ENCODE measurements at regions not wholly inside any gene's neighbourhood (a gene's known extent, or its start where the extent isn't known, plus 50 kb on each side); places are given as distances from the start of the nearest gene placed in this dataset.
"Not testable (repeated sequence)": the region's sequence is repeated elsewhere in the genome, so short reads cannot be mapped to it uniquely, and the experiment has no call there.

DNA sequence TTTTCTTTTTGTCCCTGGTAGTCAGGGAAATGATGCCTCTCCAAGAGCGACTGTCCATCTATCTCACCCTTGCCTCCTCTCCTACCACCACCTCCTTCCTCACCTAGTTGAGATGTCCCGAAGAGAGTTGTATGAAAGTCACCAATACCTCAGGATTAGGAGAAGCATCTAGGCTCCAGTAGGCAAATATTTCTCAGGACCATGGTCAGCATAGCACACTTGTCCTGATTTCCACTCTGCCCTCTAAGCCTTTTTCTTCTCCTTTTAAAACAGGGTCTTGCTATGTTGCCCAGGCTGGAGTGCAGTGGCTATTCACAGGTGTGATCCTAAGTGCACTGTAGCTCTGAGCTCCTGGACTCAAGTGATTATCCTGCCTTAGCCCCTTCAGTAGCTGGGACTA is 268.4 kb upstream of the PELI2 start:
- no peak for ATAC-seq
- Mint-ChIP-seq H3K9me3 (no peaks in the 10 kb centered on the region), H3K4me3 (no peak overlapping the region)

DNA sequence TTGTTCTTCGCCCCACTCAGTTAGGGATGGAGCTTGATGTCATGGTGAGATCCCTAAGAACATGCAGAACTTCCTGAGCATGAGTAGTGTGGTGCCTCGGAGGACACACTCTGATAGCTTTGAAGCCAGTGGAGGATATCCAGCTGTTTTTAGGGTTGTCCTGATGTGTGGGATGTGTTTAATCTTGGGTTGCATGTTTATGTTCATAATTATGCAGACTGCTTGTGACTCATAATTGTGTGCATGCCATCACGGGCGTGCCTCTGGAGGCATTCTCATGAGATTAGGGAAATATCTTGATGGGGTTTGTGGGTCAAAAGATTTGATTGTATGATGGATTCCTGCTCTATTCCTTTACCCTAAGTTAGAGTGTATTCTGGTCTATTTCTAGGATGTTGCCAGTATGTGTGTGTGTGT is 267.4 kb upstream of the PELI2 start:
- no peaks in the 10 kb centered on the region for H3K4me1 Mint-ChIP-seq (ENCODE audit: low read depth in 2 of 2)
- H3K27ac Mint-ChIP-seq: no peak overlapping the region
- no peak for ATAC-seq
- H3K27me3 Mint-ChIP-seq: peaks cover 3 to 6% of the 10 kb centered on the region in 2 donors
- DNase-seq (ENCODE audit: low spot score): no peak
- no peak overlapping the region for H3K4me3 Mint-ChIP-seq
- no peaks in the 10 kb centered on the region for H3K9me3 Mint-ChIP-seq
- no peaks in the 10 kb centered on the region for H3K36me3 Mint-ChIP-seq

More for the DNA sequence above, 268.4 kb upstream of the PELI2 start:
- Mint-ChIP-seq H3K27ac (no peak overlapping the region), H3K4me1 (ENCODE audit: low read depth in 2 of 2) (no peaks in the 10 kb centered on the region), H3K27me3 (peaks cover 3 to 6% of the 10 kb centered on the region in 2 donors), H3K36me3 (no peaks in the 10 kb centered on the region)
- no peak for DNase-seq (ENCODE audit: low spot score)

DNA sequence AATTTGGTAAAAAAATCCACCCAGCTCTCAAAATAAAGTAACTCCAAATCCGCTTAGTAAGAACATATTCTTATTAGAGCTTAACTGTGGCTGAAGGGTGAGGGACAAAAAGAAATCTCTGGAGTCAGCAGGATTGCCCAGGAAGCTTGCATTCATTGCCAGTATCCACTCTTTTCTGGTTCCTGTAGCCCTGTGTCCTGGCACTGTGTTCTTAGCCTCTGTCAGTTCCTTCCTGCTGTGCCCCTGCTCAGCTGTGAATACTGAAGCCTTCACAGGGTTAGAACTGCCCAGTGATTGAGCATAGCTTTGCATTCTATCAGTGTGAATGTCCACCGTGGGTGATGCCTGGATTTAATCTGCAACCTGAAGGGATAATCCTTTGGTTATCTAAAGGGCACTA is 266.9 kb upstream of the PELI2 start:
- ATAC-seq: no peak
- no peaks in the 10 kb centered on the region for H3K9me3 Mint-ChIP-seq
- no peaks in the 10 kb centered on the region for H3K4me1 Mint-ChIP-seq (ENCODE audit: low read depth in 2 of 2)
- no peak for DNase-seq (ENCODE audit: low spot score)
- no peaks in the 10 kb centered on the region for H3K36me3 Mint-ChIP-seq
- no peak overlapping the region for H3K4me3 Mint-ChIP-seq
- H3K27ac Mint-ChIP-seq: no peak overlapping the region
- H3K27me3 Mint-ChIP-seq: peaks cover 3 to 6% of the 10 kb centered on the region in 2 donors

DNA sequence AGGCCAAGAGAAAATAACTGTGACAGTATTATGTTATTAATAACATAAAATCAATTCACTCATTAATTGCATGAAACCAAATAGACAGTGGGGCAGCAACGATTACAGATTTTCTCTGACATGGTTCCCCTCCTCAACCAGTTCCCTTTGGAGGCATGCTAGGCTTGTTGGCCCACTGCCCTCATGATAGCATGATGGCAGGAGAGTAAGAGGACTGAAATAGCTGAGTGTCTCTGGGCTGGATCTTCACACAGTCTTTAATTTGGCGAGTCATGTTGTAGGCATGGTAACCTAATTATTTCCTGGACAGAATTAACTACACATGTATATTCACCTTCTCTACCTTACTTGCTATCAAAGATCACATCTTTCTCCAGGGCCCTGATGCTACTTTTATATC is 266.2 kb upstream of the PELI2 start:
- DNase-seq (ENCODE audit: low spot score) (no peak), ATAC-seq (no peak)
- Mint-ChIP-seq H3K9me3 (no peaks in the 10 kb centered on the region), H3K4me1 (ENCODE audit: low read depth in 2 of 2) (no peaks in the 10 kb centered on the region), H3K27ac (no peak overlapping the region), H3K4me3 (no peak overlapping the region), H3K27me3 (peaks cover 3 to 6% of the 10 kb centered on the region in 2 donors), H3K36me3 (no peaks in the 10 kb centered on the region)

DNA sequence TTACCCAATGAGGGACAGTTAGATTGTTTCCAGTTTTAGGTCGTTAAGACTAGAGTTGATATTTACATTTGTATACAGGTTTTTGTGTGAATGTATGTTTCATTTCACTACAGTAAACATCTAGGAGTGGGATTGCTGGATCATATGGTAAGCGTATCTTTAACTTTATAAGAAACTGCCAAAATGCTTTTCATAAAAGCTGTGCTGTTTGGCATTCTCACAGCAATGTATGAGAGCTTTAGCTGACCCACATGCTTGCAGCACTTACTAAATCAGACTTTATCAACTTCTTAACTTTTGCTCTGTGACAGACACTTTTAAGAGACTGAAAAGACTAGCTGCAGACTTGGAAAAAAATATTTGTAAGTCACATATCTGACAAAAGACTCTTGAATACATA is 262.5 kb upstream of the PELI2 start:
- Mint-ChIP-seq H3K4me1 (ENCODE audit: low read depth in 2 of 2) (no peaks in the 10 kb centered on the region), H3K27ac (no peak overlapping the region), H3K36me3 (peaks cover 22% of the 10 kb centered on the region), H3K4me3 (no peak overlapping the region), H3K9me3 (peaks cover 9% of the 10 kb centered on the region), H3K27me3 (no peaks in the 10 kb centered on the region)
- DNase-seq (ENCODE audit: low spot score) (no peak), ATAC-seq (no peak)

DNA sequence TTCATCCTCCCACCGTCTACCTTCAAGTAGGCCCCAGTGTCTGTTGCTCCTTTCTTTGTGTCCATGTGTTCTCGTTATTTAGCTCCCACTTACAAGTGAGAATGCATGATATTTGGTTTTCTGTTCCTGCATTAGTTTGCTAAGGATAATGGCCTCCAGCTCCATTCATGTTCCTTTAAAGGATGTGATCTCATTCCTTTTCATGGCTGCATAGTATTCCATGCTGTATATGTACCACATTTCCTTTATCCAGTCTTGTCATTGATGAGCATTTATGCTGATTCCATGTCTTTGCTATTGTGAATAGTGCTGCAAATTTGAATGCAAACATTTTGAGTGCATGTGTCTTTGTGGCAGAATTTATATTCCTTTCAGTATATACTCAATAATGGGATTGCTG is 259.6 kb upstream of the PELI2 start:
- no peak for DNase-seq (ENCODE audit: low spot score)
- Mint-ChIP-seq H3K4me3 (no peak overlapping the region), H3K27ac (no peak overlapping the region), H3K9me3 (peaks cover 12% of the 10 kb centered on the region), H3K4me1 (ENCODE audit: low read depth in 2 of 2) (no peaks in the 10 kb centered on the region), H3K27me3 (peaks cover 0 to 2% of the 10 kb centered on the region in 2 donors), H3K36me3 (peaks cover 38% of the 10 kb centered on the region)
- no peak for ATAC-seq

DNA sequence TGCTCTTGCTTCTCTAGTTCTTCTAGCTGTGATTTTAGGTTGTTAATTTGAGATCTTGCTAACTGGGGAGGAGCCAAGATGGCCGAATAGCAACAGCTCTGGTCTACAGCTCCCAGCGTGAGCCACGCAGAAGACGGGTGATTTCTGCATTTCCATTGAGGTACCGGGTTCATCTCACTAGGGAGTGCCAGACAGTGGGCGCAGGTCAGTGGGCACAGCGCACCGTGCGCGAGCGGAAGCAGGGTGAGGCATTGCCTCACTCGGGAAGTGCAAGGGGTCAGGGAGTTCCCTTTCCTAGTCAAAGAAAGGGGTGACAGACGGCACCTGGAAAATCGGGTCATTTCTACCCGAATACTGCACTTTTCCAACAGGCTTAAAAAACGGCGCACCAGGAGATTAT is 256.6 kb upstream of the PELI2 start:
- H3K27ac Mint-ChIP-seq; ATAC-seq; DNase-seq (ENCODE audit: low spot score); H3K4me1 Mint-ChIP-seq (ENCODE audit: low read depth in 2 of 2); H3K27me3 Mint-ChIP-seq; H3K4me3 Mint-ChIP-seq: not testable (repeated sequence)
- Mint-ChIP-seq H3K36me3 (peaks cover 49% of the 10 kb centered on the region), H3K9me3 (peaks cover 16% of the 10 kb centered on the region)

DNA sequence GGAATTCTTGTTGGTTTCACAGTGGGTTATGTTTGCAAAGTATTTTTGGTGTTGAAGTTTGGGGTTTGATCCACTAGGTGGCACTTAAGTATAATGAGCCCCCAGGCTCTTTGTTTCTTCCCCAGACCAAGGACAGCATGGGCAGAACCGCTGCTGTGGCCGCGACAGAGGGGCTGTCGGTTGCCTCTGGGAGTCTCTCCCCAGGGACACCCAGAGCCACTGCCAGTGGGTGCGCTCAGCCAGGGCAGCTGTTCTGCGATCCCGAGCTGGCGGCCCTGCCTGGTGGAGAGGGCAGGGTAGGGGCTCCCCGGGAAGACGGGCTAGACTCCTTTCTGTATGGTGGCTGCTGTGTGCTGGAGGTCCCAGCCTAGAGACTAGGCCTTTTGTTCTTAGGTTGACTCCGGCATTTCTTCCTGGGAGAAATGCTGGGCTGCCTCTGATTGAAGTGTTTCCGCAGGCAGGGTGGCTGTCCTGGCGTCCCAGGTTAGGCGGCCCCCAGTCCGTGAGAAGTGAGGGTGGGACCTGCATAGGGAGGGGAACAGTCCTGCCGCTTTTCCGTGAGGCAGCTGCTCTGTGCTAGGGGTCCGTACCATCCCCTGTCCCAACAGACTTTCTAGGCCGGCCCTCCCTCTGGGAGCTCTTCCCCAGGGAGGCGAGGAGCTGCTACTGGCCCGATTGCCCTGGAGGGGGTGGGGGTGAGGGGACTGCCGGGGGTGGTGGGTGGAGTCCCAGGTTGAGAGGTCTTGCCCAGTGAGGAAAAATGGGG is 253.1 kb upstream of the PELI2 start:
- no peak overlapping the region for H3K4me3 Mint-ChIP-seq
- H3K4me1 Mint-ChIP-seq (ENCODE audit: low read depth in 2 of 2): peaks cover 0 to 3% of the 10 kb centered on the region in 2 donors
- DNase-seq (ENCODE audit: low spot score) (no peak), ATAC-seq (peak in 1 of 2 donors; percentile 40)
- H3K9me3 Mint-ChIP-seq: peaks cover 10% of the 10 kb centered on the region
- no peak overlapping the region for H3K27ac Mint-ChIP-seq
- peaks cover 34% of the 10 kb centered on the region for H3K36me3 Mint-ChIP-seq
- H3K27me3 Mint-ChIP-seq: peaks cover 0 to 2% of the 10 kb centered on the region in 2 donors

DNA sequence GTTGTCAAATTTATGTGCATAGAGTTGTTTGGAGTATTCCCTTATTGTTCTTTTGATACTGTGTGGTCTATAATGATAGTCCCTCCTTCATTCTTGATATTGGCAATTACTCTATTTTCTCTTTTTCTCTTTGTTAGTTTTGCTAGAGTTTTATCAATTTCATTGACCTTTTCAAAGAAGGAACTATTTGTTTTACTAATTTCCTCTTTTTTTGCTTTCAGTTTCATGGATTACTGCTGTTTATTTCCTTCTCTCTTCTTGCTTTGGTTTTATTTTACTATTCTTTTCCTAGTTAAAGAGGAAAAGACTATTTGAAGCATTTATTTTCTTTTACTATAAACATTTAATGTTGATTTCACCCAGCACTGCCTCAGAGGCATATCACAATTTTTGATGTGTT is 250.9 kb upstream of the PELI2 start:
- peaks cover 19% of the 10 kb centered on the region for H3K36me3 Mint-ChIP-seq
- H3K9me3 Mint-ChIP-seq: peaks cover 8% of the 10 kb centered on the region
- peaks cover under 1 to 1% of the 10 kb centered on the region in 2 donors for H3K27me3 Mint-ChIP-seq
- ATAC-seq (no peak), DNase-seq (ENCODE audit: low spot score) (no peak)
- no peak overlapping the region for H3K4me3 Mint-ChIP-seq
- H3K27ac Mint-ChIP-seq: peak overlapping the region in 1 of 2 donors; percentile 25
- peaks cover 0 to 3% of the 10 kb centered on the region in 2 donors for H3K4me1 Mint-ChIP-seq (ENCODE audit: low read depth in 2 of 2)

DNA sequence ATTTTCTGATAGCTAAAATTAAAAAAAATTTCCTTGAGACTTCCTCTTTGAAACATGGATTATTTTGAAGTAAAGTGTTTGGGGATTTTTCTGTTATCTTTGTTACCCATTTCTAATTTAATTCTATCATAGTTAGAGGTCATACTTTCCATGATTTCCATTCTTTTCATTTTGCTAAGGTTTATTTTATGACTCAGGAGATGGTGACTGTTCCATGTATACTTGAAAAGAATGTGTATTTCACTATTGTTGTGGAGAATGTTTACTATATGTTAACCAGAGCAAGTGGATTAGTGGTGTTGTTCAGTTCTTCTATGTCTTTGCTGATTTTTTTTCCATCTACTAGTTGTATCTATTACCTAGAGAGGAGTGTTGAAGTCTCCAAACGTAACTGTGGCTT is 250.5 kb upstream of the PELI2 start:
- peaks cover 0 to 3% of the 10 kb centered on the region in 2 donors for H3K4me1 Mint-ChIP-seq (ENCODE audit: low read depth in 2 of 2)
- peaks cover 5% of the 10 kb centered on the region in 2 donors for H3K27me3 Mint-ChIP-seq
- peak overlapping the region in 1 of 2 donors; percentile 25 for H3K27ac Mint-ChIP-seq
- H3K4me3 Mint-ChIP-seq: no peak overlapping the region
- peaks cover 7% of the 10 kb centered on the region for H3K9me3 Mint-ChIP-seq
- DNase-seq (ENCODE audit: low spot score) (no peak), ATAC-seq (no peak)
- H3K36me3 Mint-ChIP-seq: peaks cover 16% of the 10 kb centered on the region

DNA sequence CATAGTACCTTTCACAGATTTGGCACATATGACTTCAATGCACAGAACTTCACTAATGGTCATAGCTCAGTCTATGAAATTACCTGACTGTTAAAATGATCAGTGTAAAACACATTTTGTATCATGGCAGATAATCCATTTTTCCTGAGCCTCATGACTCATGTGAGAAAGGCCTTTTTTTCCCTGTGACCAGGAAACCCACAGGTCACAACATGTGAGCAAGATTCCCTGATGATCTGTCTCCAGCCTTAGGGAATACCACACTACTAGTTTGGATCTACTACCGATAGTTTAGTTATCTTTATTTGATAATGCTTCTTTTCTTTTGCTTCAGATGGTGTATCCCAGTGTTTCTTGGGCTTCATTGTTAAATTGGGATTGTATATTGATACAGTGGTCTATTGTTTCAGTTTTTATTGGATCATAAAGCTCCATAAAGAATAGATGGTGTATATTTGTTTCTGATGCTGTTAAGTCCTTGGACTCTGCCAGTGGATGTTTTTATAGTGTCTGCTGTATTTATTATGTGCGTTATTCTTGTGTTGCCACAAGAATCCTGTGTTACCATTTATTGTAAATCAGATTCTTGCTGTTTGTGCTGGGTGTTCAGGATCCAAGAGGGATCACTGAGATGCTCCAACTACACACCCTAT is 248.7 kb upstream of the PELI2 start:
- Mint-ChIP-seq H3K27me3 (peaks cover 7 to 11% of the 10 kb centered on the region in 2 donors), H3K4me3 (no peak overlapping the region), H3K9me3 (peaks cover 3% of the 10 kb centered on the region), H3K4me1 (ENCODE audit: low read depth in 2 of 2) (peaks cover 0 to 3% of the 10 kb centered on the region in 2 donors), H3K36me3 (peaks cover 2% of the 10 kb centered on the region), H3K27ac (no peak overlapping the region)
- ATAC-seq: no peak
- no peak for DNase-seq (ENCODE audit: low spot score)

DNA sequence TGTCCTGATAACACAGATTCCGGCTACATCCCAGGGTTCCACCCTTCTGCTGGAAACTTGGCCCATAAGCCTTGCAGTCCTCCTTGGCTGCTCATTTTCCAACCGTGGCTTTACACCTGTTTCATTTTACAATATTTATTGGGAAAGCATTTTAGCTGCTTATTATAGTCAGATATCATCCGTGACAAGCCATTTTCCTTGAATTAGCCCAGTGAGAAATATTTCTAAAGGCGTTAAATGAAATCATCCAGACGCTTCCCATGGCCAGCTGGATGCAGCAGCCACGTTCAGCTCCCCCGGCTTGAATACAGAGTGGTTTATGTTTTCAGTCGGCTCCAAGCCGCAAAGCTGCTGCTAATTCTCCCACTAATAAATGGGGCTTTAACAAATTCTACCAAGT is 245.0 kb upstream of the PELI2 start:
- Mint-ChIP-seq H3K27me3 (peaks cover 9 to 16% of the 10 kb centered on the region in 2 donors), H3K9me3 (no peaks in the 10 kb centered on the region), H3K4me1 (ENCODE audit: low read depth in 2 of 2) (no peaks in the 10 kb centered on the region), H3K27ac (no peak overlapping the region), H3K4me3 (no peak overlapping the region), H3K36me3 (no peaks in the 10 kb centered on the region)
- no peak for ATAC-seq
- no peak for DNase-seq (ENCODE audit: low spot score)

DNA sequence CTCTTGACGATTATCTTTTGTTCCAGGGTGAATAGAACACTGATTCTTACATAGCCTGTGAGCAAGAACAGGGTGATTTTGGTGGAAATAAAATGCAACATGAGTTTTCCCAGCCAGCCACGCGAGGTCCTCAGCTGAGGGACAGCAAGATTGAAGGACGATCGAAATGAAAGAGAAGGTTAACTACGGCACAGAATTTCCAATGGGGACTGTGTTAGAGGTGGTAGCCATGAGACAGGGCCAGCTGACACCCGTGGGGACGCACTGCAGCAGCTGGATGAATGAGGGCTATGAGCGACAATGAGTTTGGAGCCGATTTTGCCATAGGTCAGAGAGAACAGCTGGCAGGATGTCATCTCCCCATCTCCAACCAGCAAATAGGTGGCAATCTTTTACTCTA is 243.4 kb upstream of the PELI2 start:
- DNase-seq (ENCODE audit: low spot score) (no peak), ATAC-seq (no peak)
- Mint-ChIP-seq H3K36me3 (no peaks in the 10 kb centered on the region), H3K27me3 (peaks cover 9 to 16% of the 10 kb centered on the region in 2 donors), H3K4me1 (ENCODE audit: low read depth in 2 of 2) (no peaks in the 10 kb centered on the region), H3K9me3 (no peaks in the 10 kb centered on the region), H3K4me3 (no peak overlapping the region), H3K27ac (no peak overlapping the region)

DNA sequence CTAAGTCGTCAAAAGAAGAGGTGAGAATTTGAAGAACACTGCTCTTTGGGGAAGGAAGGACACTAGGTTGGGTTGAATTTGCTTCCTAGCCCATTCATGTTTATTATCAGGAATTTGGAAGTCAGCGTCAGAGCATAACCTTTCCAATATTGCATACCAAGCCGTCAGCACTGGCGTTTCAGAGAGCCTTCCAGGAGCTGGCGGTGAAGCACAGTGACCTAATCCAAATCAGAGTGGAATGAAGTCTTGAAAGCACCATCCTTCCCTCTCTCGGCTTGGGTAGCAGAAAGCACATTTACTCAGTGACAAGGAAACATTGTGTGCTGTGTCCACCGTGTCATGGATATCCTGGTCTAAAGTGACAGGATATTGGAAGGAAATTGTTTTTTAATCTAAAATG is 240.3 kb upstream of the PELI2 start:
- Mint-ChIP-seq H3K27me3 (peaks cover 6 to 9% of the 10 kb centered on the region in 2 donors), H3K9me3 (no peaks in the 10 kb centered on the region), H3K27ac (no peak overlapping the region), H3K4me1 (ENCODE audit: low read depth in 2 of 2) (no peaks in the 10 kb centered on the region), H3K36me3 (no peaks in the 10 kb centered on the region), H3K4me3 (no peak overlapping the region)
- ATAC-seq (no peak), DNase-seq (ENCODE audit: low spot score) (no peak)
